CD4-positive, alpha-beta T cell treated with Interleukin-21 for 1 hour (primary cell): ENCODE measurements at regions not wholly inside any gene's neighbourhood (a gene's known extent, or its start where the extent isn't known, plus 50 kb on each side); places are given as distances from the start of the nearest gene placed in this dataset.

ENCODE experiments used
- DNase-seq: peaks from one replicate; pipeline ENCODE4 v3.0.0-alpha.2; 2020

DNA sequence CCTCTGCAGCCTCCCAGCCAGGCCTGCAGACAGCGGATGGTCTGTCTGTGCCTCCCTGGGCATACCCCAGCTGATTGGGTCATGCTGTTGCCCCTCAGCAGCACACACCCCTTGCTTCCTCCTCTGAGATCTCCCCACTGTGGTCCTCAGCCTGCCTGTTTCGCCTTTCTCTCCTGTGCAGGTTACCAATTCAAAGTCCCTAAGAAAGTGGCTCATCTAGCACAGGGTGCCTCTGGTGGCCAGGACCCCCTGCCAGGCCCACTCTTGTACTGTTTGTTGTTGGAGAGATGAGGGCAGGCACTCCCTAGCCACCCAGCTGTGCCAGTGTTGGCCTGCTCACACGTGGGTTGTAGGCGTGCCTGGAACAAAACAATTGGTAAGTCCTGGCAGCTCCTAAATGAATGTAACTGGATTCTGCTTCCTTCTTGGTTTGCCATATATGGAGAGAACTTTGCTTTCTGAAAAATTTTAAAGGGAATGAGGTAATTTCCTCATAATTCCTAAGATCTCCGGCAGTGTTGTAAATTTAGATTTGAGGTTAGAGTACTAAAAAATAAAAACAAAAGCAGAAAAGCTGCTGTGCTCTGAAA is 213.2 kb upstream of the IL12A start:
- no peak for DNase-seq

GRCh38 chr3:159776779-159777178 is 211.9 kb upstream of the IL12A start:
- DNase-seq = no peak

DNA sequence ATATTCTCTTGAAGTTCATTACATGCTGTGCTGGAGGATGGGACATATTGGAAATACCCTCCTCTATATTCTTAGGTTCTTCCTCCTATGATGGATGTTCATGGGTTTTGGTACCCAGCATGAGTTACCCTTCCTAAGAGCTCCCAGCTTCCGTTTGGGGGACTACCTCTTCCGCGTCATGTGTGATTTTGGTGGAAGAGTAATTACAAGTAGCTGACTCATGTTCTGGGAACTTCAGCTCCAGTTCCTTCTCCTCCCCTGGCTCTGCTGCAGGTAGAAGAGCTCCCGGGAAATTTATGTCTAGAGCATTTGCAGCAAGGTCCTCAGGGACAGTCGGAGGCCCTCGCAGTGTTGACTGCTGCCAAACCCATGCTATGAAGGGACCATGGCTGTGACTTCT is 208.8 kb upstream of the IL12A start:
- no peak for DNase-seq

DNA sequence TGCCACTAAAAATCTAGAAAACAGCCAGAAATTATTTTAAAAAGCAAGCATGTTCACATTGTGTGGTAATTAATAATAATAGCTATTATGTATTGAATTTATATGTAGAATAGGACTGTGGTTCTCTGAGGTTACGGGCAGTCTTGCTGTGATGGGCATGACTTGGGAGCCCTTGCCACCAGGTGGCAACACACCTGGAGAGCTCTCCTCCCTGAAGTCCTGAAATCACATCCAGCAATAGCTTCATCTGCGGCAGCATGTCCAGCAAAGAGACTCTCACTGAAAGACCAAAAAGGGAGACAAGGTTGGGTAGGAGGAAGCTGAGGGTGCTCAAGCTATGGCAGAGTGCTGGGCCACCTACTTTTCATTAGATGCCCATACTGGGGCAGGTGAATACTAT is 206.8 kb upstream of the IL12A start:
- no peak for DNase-seq

- no peak for DNase-seq
Measured at GRCh38 chr3:159782724-159783421, 205.8 kb upstream of the IL12A start.

DNA sequence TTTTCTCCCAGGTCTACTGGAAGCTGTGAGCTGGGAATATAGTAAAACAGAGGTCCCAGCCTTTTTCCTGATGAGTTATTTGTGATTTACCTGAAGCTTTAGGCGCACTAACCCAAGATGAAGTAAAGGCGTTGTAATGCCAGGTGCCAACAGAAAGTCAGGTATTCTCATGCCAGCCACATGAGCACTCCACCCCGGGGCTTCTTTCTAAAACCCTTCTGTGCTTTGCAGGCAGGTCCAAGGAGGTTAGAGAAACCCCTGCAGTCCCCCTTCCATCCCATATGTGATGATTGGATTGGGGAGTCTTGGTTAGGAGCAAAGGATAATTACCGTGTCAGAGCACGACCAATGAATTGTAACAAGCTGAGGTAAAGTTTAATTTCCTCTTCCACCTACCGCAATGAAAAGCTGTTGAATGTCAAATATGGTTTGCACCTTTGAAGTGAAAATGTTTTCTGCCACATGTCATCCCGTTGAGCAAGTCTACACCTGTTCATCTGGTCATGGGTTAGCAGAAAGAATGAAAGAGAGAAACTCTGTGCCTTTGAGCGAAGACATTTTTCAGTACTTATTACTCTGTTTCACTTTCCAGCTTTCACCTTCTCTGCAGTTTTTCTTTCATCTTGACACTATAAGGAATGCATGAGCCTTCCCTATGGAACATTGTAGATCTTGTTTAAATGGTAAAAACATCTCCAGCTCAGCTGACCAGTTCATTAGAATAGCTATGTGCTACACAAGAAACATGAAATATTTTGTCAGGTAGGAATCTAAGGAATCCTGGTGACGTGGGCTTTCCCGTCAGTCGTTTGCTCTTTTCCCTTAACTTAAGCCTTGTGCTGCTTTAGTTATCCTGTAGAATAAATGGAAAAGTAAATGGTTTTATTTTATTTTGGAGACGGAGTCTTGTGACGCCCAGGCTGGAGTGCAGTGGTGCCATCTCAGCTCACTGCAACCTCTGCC is 204.6 kb upstream of the IL12A start:
- DNase-seq = no peak

DNA sequence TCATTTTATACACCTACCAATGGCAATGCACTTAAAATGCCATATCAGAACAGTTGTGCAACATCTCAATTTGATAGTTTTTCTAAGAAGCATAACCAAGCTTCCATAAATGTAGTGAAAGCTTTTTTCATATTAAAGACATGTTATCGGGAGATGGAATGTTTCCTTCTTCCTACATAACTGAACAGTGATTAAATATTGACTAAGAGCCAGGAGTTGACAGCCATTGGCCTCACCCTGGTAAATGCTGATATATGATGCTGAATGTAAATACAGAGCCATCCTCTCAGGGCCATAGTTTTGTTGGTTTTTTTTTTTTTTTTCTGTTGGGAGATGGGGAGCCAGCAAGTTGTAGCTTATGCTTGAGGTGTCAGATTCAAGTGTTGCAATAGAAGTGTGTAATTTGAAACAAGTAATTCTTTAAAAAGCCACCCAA is 203.3 kb upstream of the IL12A start:
- DNase-seq = no peak

DNA sequence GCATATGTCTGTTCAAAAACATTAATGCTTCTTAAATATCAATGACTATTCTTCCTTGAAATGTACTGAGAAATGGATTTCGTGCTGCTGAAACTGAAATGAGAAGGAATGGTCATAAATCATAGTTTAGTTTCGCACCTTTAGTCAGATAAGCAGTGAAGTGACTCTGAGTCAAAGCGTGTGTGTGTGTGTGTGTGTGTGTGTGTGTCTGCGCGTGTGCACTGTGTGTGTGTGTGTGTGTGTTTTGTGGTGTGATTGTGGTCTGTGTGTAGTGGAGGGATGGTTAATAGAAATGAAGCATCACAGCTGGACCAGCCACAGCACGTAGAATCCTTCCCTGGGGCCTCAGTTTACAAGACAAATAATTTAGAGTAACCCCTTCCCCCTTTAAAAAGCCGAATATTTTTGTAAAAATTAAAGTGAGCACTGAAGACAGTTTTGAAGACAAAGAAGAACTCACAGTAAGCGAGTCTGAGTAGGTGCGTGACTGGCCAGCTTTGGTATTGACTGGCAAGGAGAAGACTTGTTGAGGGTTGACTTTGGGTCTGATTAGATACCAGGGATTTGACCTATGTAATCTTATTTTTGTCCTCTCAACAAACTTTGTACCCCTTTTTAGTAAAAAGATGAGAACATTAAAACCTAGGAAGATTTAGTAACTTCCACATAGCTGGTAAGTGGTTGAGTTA is 202.0 kb upstream of the IL12A start:
- no peak for DNase-seq

DNA sequence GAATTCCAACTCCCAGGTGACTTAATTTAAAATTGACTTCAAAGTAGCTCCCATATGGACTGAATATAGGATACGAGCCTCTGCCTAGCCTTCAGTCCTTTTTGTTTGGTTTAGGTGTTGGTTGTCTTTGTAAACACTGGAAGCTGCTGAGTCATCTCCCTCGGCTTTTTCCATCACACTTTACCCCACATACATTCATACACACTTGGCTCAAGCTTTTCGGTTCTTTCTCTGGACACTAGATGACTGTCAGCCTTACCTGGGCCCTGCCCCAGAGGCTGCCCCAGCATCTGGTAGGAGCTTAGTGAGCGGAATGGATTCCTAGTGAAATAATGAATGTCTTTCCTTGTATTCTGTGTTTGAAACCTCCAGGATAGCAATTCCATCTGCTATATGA is 201.5 kb upstream of the IL12A start:
- DNase-seq = no peak

- DNase-seq = no peak
Measured at GRCh38 chr3:159787794-159788205, 200.8 kb upstream of the IL12A start.

- DNase-seq = no peak
Measured at GRCh38 chr3:159788291-159788690, 200.3 kb upstream of the IL12A start.

DNA sequence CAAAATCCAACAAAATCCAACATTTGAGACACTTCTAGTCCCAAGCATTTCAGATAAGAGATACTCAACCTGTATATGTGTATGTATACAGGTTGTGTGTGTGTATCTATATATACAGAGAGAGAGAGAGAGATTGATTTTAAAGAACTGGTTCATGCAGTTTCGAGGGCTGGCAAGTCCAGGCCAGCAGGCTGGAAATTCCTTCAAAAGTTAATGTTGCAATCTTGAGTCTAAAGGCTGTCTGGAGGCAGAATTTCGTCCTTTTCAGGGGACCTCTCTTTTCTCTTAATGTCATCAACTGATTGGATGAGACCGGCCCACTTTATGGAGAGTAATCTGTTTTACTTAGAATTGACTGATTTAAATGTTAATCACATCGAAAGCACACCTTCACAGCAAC is 199.6 kb upstream of the IL12A start:
- DNase-seq = no peak

DNA sequence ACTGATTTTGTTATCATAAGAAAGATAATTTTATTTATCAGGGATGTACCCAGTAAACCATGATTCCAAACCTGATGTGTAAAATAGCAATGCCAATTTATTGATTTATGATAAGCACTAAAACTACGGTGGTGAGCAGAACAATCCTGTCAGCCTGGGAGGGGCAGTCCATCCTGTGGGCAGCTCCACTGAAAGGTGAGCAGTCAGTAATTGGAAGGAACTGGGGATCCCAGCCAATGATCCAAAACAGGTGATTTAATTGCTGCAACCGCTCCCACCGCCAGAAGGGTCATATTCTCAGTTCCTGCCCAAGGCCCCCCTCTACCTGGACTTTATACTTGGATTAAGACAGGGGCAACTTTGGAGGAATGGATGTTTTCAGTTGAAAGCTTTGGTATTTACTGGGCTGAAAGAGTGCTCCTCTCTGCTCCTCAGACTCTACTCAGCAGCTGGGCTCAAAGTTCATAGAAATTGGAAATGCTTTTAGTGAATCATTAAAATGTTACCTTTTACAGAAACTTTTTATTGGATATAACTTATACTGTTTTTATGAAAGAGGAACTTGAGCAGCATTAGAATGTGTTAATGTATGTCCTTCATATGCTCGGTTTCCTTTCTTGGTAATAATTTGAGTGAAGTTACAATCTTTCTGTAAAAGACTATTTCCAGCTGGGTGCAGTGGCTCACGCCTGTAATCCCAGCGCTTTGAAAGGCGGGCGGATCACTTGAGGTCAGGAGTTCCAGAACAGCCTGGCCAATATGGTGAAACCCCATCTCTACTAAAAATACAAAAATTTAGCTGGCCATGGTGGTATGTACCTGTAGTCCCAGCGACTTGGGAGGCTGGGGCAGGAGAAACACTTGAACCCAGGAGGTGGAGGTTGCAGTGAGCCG is 198.6 kb upstream of the IL12A start:
- no peak for DNase-seq

DNA sequence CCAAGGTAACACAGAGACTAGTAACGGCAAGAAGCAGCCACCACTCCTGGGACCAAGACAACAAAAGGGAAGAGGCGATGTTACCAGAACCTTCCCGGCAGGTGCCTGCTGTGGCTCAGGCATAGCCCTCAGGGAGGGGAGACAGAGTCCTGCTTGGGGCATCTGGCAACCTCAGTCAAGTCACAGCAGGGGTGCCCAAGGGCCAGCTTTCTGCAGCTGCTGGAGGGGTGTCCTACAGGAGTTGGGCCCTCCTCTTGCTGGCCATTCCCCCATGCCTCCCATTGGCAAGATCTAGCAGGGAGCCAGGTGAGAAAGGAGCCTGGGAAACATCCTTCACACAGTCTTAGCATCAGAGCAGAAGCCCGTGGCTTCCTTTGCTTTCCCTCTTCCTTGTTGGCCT is 197.3 kb upstream of the IL12A start:
- no peak for DNase-seq

DNA sequence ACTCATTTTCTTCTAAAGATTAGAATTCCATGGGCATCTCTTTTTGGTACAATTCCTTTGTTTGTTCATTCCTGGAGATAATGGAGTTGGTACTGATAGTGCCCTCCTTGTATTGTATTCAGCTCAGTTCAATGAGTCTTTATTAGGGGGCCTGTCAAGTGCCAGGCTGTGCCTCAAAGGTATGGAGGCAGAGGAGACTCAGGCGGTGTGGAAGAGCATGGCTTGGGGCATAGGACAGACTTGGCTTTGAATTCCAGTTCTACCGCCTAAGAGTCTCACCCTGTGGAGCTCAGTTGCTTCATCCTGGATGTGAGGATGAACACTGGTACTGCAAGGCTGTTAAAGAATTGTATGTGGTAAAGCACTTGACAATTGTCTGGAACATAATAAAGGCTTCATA is 196.6 kb upstream of the IL12A start:
- DNase-seq = no peak

DNA sequence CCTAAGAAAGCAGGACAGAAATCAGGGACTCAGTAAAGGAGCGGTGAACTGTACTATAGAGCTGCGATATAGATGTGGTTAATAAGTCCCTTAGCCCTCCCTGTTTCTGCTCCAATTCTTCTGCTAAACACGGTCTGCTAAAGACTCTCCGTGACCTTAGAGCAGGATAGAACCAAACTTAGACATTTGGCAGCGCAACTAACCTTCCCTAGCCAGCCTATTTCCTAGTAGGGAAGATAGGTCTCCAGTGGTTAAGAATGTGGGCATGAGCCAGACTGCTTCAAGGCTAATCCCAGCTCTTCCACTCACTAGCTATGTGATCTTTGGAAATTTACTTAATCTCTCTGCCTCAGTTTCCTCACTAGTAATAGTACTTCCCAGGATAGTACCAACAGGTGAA is 193.6 kb upstream of the IL12A start:
- no peak for DNase-seq

DNA sequence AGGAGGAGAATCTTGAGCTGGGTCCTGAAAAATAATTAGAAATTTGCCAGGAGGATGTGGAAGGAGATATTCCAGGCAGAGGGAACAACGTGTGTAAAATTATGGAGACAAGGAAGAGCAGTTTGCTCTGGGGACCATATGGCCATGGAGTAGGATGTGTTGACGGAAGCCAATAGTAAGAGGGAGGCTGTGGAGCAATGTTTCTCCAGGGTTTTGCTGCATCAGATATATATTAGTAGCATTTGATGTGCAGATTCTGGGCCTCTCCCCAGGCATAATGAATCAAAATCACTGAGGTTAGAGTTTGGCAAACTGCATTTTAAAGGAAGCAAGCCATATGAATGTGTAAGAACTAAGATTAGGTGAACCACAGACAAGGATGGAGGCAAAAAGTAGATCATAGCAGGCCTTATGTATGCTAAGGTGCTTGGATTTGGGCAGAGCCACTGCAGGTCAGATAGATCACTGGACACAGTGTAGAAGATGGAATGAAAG is 192.9 kb upstream of the IL12A start:
- no peak for DNase-seq

GRCh38 chr3:159796226-159796625 is 192.4 kb upstream of the IL12A start:
- DNase-seq = no peak

- no peak for DNase-seq
Measured at GRCh38 chr3:159796744-159797143, 191.9 kb upstream of the IL12A start.

- DNase-seq = no peak
Measured at GRCh38 chr3:159797771-159798170, 190.9 kb upstream of the IL12A start.

GRCh38 chr3:159798951-159799350 is 189.7 kb upstream of the IL12A start:
- DNase-seq = no peak
